OCI-LY3 (cell line): ENCODE measurements at regions not wholly inside any gene's neighbourhood (a gene's known extent, or its start where the extent isn't known, plus 50 kb on each side); places are given as distances from the start of the nearest gene placed in this dataset.

Experiments used
- CTCF ChIP-seq: fragments of 200-600, 300-600 bp; sonication (generic); IDR thresholded peaks from 2 replicates; pipeline ENCODE4 v1.5.1; 2014; ENCODE audit warnings: antibody characterized with exemption, low read length, low read depth
- EZH2phosphoT487 ChIP-seq: fragments of 200-600 bp; shearing (Covaris generic); IDR thresholded peaks from 2 replicates; pipeline ENCODE4 v1.6.1; 2018; ENCODE audit warnings: antibody characterized with exemption, mixed run types, low read depth

GRCh38 chr6:168873278-168874190, 380.1 kb downstream of the THBS2 start:
- TF ChIP-seq CTCF (no peak), EZH2phosphoT487 (no peak)
